Lower lobe of right lung (tissue), 2 donors: ENCODE measurements at regions not wholly inside any gene's neighbourhood (a gene's known extent, or its start where the extent isn't known, plus 50 kb on each side); places are given as distances from the start of the nearest gene placed in this dataset.

Experiments used
- ATAC-seq, 2 donors: fragments of 200-7000 bp; cut with Tn5 transposase; one replicate each; pipeline ENCODE4 v1.9.1; 2020 to 2022; ENCODE audit warnings: mild to moderate bottlenecking in 2 of 2, moderate library complexity in 2 of 2
- DNase-seq: peaks from one replicate; pipeline ENCODE4 v3.0.0-alpha.2; 2020
- H3K27ac ChIP-seq: fragments of 200-600 bp; one replicate; pipeline ENCODE4 v1.8.0; 2022
- H3K27me3 ChIP-seq: fragments of 200-600 bp; one replicate; pipeline ENCODE4 v1.8.0; 2022; ENCODE audit warnings: low read depth
- H3K36me3 ChIP-seq: fragments of 200-600 bp; one replicate; pipeline ENCODE4 v1.8.0; 2022; ENCODE audit warnings: mild to moderate bottlenecking
- H3K4me1 ChIP-seq: fragments of 200-600 bp; one replicate; pipeline ENCODE4 v1.8.0; 2022
- H3K4me3 ChIP-seq: fragments of 200-600 bp; one replicate; pipeline ENCODE4 v1.8.0; 2022; ENCODE audit warnings: mild to moderate bottlenecking
- H3K9me3 ChIP-seq: fragments of 200-600 bp; one replicate; pipeline ENCODE4 v1.8.0; 2022
- CTCF ChIP-seq: fragments of 200-600 bp; IDR thresholded peaks from one replicate; pipeline ENCODE4 v1.8.0; 2022; ENCODE audit warnings: antibody characterized with exemption, mild to moderate bottlenecking
- intact Hi-C: fragments of 100-400 bp; cut with DNase I; formaldehyde crosslinking; loops from one replicate; pipeline ENCODE4 v1.11.0; 2022
- donor health status: DM: no; HTN: yes; CAD: no; lungs with severe emphysema.

- Histone ChIP-seq H3K9me3 (no peaks in the 10 kb centered on the region), H3K36me3 (no peaks in the 10 kb centered on the region), H3K27me3 (no peaks in the 10 kb centered on the region), H3K27ac (no peak overlapping the region), H3K4me1 (no peaks in the 10 kb centered on the region), H3K4me3 (no peak overlapping the region)
- intact Hi-C loops, result no loop called here
- DNase-seq (no peak), ATAC-seq (no peak)
- no peak for TF ChIP-seq CTCF
Observed at GRCh38 chr4:176921256-176921655, 128.5 kb upstream of the VEGFC start.

GRCh38 chr4:176924238-176924637, 131.5 kb upstream of the VEGFC start:
- intact Hi-C loops, result no loop called here
- no peak for TF ChIP-seq CTCF
- Histone ChIP-seq H3K9me3 (no peaks in the 10 kb centered on the region), H3K27me3 (no peaks in the 10 kb centered on the region), H3K4me1 (no peaks in the 10 kb centered on the region), H3K4me3 (no peak overlapping the region), H3K36me3 (no peaks in the 10 kb centered on the region), H3K27ac (no peak overlapping the region)
- ATAC-seq (no peak), DNase-seq (no peak)

- no peak overlapping the region for H3K27ac ChIP-seq
- H3K36me3 ChIP-seq, result no peaks in the 10 kb centered on the region
- H3K4me3 ChIP-seq, result no peak overlapping the region
- no peaks in the 10 kb centered on the region for H3K4me1 ChIP-seq
- no peak for TF ChIP-seq CTCF
- H3K9me3 ChIP-seq, result no peaks in the 10 kb centered on the region
- H3K27me3 ChIP-seq, result no peaks in the 10 kb centered on the region
- DNase-seq (no peak), ATAC-seq (no peak)
- intact Hi-C loops, result no loop called here
Observed at GRCh38 chr4:176925962-176926361, 133.2 kb upstream of the VEGFC start.

GRCh38 chr4:176927117-176927516, 134.4 kb upstream of the VEGFC start:
- no peak for ATAC-seq
- no peak for DNase-seq
- Histone ChIP-seq H3K4me3 (no peak overlapping the region), H3K27ac (no peak overlapping the region), H3K4me1 (no peaks in the 10 kb centered on the region), H3K27me3 (no peaks in the 10 kb centered on the region), H3K9me3 (no peaks in the 10 kb centered on the region), H3K36me3 (no peaks in the 10 kb centered on the region)
- intact Hi-C loops, result no loop called here
- no peak for TF ChIP-seq CTCF

GRCh38 chr4:176927664-176928063, 134.9 kb upstream of the VEGFC start:
- Histone ChIP-seq H3K27me3 (no peaks in the 10 kb centered on the region), H3K27ac (no peak overlapping the region), H3K4me1 (no peaks in the 10 kb centered on the region), H3K4me3 (no peak overlapping the region), H3K9me3 (no peaks in the 10 kb centered on the region), H3K36me3 (no peaks in the 10 kb centered on the region)
- no peak for TF ChIP-seq CTCF
- DNase-seq (no peak), ATAC-seq (no peak)
- intact Hi-C loops, result no loop called here

GRCh38 chr4:176939445-176939844, 146.7 kb upstream of the VEGFC start:
- intact Hi-C loops, result no loop called here
- no peak for ATAC-seq
- no peak overlapping the region for H3K27ac ChIP-seq
- no peaks in the 10 kb centered on the region for H3K27me3 ChIP-seq
- H3K4me3 ChIP-seq, result no peak overlapping the region
- H3K4me1 ChIP-seq, result no peaks in the 10 kb centered on the region
- no peaks in the 10 kb centered on the region for H3K9me3 ChIP-seq
- TF ChIP-seq CTCF, result no peak
- H3K36me3 ChIP-seq, result no peaks in the 10 kb centered on the region
- no peak for DNase-seq
